Karpas-422 (cell line): ENCODE measurements at regions not wholly inside any gene's neighbourhood (a gene's known extent, or its start where the extent isn't known, plus 50 kb on each side); places are given as distances from the start of the nearest gene placed in this dataset.

Source experiments
- DNase-seq: peaks from one replicate; pipeline ENCODE4 v3.0.0-alpha.2; 2015
- H2AFZ ChIP-seq: fragments of 200-600 bp; sonication (generic); 2 replicates; pipeline ENCODE4 v1.6.1; 2014; ENCODE audit warnings: antibody characterized with exemption, low read length, mixed read lengths
- H3K27ac ChIP-seq: fragments of 200-600 bp; sonication (generic); 2 replicates; pipeline ENCODE4 v1.5.1; 2014; ENCODE audit warnings: mild to moderate bottlenecking, low read length, moderate library complexity
- H3K27me3 ChIP-seq: fragments of 200-600 bp; sonication (generic); 2 replicates; pipeline ENCODE4 v1.6.1; 2014; ENCODE audit warnings: low read length, mixed read lengths
- H3K36me3 ChIP-seq: fragments of 200-600 bp; sonication (generic); 2 replicates; pipeline ENCODE4 v1.6.1; 2014; ENCODE audit warnings: low read length, mixed read lengths; ENCODE audit not compliant: insufficient read depth
- H3K4me1 ChIP-seq: fragments of 200-600 bp; sonication (generic); 2 replicates; pipeline ENCODE4 v1.6.1; 2014; ENCODE audit warnings: mild to moderate bottlenecking, low read length, mixed read lengths
- H3K4me2 ChIP-seq: fragments of 200-600 bp; sonication (generic); 2 replicates; pipeline ENCODE4 v1.6.1; 2014; ENCODE audit warnings: low read length, low read depth, mild to moderate bottlenecking; ENCODE audit not compliant: poor library complexity, severe bottlenecking
- H3K4me3 ChIP-seq: fragments of 200-600 bp; sonication (generic); 2 replicates; pipeline ENCODE4 v1.5.1; 2014; ENCODE audit warnings: mild to moderate bottlenecking, antibody characterized with exemption, low read length, mixed read lengths
- H3K79me2 ChIP-seq: fragments of 200-600 bp; sonication (generic); 2 replicates; pipeline ENCODE4 v1.6.1; 2014; ENCODE audit warnings: mild to moderate bottlenecking, low read length, mixed read lengths
- H3K9ac ChIP-seq: fragments of 200-600 bp; sonication (generic); 2 replicates; pipeline ENCODE4 v1.6.0; 2014; ENCODE audit warnings: low read length
- H3K9me2 ChIP-seq: fragments of 200-600 bp; sonication (generic), shearing (Covaris generic); replicated peaks from 2 replicates; pipeline ENCODE4 v1.6.0; 2014; ENCODE audit warnings: mild to moderate bottlenecking, low read length, moderate library complexity; ENCODE audit not compliant: insufficient read depth
- H3K9me3 ChIP-seq: fragments of 300-700, 200-600 bp; sonication (generic); 2 replicates; pipeline ENCODE4 v1.6.1; 2014; ENCODE audit warnings: low read length, mixed read lengths
- H4K20me1 ChIP-seq: fragments of 200-600 bp; sonication (generic); 2 replicates; pipeline ENCODE4 v1.6.1; 2014; ENCODE audit warnings: mild to moderate bottlenecking, antibody characterized with exemption, low read length, low read depth; ENCODE audit not compliant: insufficient read depth

DNA sequence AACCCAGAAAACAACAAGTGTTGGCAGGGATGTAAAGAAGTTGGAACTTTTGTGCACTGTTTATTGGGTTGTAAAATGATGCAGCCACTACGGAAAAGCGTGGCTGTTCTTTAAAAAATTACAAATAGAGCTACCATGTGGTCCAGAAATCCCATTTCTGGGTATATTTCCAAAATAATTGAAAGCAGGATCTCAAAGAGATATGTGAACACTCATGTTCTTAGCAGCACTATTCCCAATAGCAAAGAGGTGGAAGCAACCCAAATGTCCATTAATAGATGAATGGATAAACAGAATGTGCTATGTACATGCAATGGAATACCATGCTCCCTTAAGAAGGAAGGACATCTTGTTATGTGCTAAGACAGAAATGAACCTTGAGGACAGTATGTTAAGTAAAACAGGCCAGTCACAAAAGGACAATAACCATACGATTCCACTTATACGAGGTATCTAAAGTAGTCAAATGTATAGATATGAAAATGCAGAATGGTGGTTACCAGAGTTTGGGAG lies 249.5 kb downstream of the PHLDA1 start:
- Histone ChIP-seq H3K4me3 (no peak overlapping the region), H3K9me2 (no peaks in the 10 kb centered on the region), H3K27me3 (0 out of 2 replicates have a peak, but pooled peaks cover 3% of the 10 kb centered on the region), H3K9ac (no peak overlapping the region), H4K20me1 (no peaks in the 10 kb centered on the region), H3K79me2 (no peaks in the 10 kb centered on the region), H2AFZ (no peak overlapping the region), H3K4me2 (no peak overlapping the region), H3K9me3 (no peaks in the 10 kb centered on the region), H3K36me3 (no peaks in the 10 kb centered on the region), H3K27ac (no peak overlapping the region), H3K4me1 (peaks cover 11% of the 10 kb centered on the region)
- no peak for DNase-seq

DNA sequence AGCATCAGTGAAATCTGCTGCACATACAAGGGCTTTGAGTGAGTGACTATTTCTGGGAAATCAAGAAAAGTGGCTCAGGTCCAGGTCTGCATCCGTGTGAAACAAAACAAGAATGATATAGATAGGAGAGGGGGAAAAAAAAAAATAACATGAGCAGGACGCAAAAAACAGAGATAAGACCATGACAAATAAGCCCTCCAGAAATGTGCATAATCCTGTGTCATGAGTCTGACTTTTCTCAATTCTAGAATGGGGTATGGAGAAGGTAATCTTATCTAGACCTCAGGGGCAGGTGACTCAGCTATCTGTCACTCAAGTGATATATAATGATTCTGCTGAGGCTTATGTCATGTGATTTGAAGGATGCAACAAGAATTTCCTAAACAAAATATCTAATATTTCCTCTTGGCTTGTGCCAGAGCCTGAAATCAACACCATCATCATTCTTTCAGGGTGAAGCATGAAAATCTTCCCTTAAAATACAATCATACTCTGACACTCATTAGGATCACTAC lies 250.0 kb downstream of the PHLDA1 start:
- no peaks in the 10 kb centered on the region for H3K9me2 ChIP-seq
- H4K20me1 ChIP-seq = no peaks in the 10 kb centered on the region
- no peaks in the 10 kb centered on the region for H3K9me3 ChIP-seq
- 0 out of 2 replicates have a peak, but pooled peaks cover 3% of the 10 kb centered on the region for H3K27me3 ChIP-seq
- no peaks in the 10 kb centered on the region for H3K36me3 ChIP-seq
- DNase-seq = no peak
- no peak overlapping the region for H2AFZ ChIP-seq
- H3K4me1 ChIP-seq = peaks cover 11% of the 10 kb centered on the region
- no peaks in the 10 kb centered on the region for H3K79me2 ChIP-seq
- H3K27ac ChIP-seq = no peak overlapping the region
- peak overlapping the region; percentile 5 for H3K4me2 ChIP-seq
- no peak overlapping the region for H3K9ac ChIP-seq
- no peak overlapping the region for H3K4me3 ChIP-seq

DNA sequence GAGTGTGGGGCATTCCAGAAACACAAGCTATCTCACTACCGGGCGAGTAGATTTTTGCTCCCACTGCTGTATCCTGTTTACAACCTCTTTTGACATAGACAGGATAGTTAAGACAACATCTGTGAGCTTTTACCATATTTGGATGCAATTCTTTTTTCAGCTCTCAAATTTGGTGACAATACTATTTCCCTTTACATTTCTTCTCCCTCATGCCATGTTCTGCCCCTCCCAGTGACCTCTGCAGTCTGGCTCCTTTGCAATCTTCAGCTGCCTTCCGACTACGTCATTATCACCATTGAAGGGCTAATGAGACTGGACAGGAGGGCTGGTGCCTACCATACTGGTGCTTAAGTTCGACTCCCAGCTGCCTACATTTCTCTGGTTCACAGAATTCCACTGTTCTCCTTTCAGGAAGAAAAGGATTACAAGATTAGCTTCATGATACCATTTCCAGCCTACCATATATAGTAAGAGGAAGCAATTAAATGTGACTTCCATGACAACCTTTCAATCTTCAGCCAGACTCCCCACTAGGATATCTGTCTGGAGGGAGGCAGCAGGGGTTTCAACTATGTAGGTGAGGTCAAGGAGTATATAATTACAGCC lies 251.6 kb downstream of the PHLDA1 start:
- Histone ChIP-seq H3K4me2 (no peak overlapping the region), H4K20me1 (no peaks in the 10 kb centered on the region), H3K9ac (no peak overlapping the region), H2AFZ (no peak overlapping the region), H3K79me2 (no peaks in the 10 kb centered on the region), H3K4me3 (no peak overlapping the region), H3K27ac (no peak overlapping the region), H3K27me3 (0 out of 2 replicates have a peak, but pooled peaks cover 3% of the 10 kb centered on the region), H3K4me1 (peaks cover 21% of the 10 kb centered on the region), H3K9me2 (no peaks in the 10 kb centered on the region), H3K9me3 (no peaks in the 10 kb centered on the region), H3K36me3 (no peaks in the 10 kb centered on the region)
- no peak for DNase-seq

DNA sequence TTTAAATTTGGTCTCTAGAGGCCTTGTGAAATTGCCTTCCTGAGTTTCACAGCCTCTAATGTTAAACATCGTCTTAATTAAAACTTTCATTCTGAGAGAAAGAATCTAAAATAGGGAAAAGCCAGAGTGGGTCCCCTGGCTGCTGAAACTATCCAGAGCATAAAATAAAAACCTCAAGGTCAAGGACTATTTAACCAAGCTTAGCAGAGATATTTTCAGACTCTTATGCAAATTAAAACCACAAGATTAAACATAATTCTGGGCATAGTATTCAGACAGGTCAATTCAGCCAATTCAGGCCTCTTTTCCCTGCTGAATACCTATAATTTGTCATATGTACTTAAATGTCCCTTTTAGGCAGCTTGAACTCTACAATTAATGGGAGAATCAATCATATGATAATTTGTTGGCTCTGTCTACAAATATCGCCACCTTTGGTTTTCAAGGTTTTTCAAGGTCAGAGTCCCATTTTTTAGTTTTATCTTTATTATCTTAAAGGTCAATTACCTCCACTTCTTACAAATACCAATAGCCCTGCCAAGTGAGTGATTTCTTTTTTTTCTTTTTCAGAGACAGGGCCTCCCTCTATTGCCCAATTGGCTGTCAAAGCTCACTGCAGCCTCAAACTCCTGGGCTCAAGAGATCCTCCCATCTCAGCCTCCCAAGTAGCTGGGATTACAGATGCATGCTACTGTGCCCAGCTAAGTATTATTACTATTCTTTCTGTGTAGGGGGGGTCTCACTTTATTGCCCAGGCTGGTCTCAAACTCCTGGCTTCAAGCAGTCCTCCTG lies 257.1 kb downstream of the PHLDA1 start:
- no peaks in the 10 kb centered on the region for H4K20me1 ChIP-seq
- H3K4me1 ChIP-seq = peaks cover 35% of the 10 kb centered on the region
- H3K4me2 ChIP-seq = peak overlapping the region; percentile 69
- no peak overlapping the region for H3K9ac ChIP-seq
- H3K9me3 ChIP-seq = no peaks in the 10 kb centered on the region
- H3K79me2 ChIP-seq = no peaks in the 10 kb centered on the region
- H3K36me3 ChIP-seq = no peaks in the 10 kb centered on the region
- no peaks in the 10 kb centered on the region for H3K27me3 ChIP-seq
- H3K4me3 ChIP-seq = peak overlapping the region; percentile 39; the same call in 1 of the 2 replicates
- peak; percentile 75 for DNase-seq
- no peaks in the 10 kb centered on the region for H3K9me2 ChIP-seq
- H2AFZ ChIP-seq = no peak overlapping the region
- peak overlapping the region; percentile 52 for H3K27ac ChIP-seq

DNA sequence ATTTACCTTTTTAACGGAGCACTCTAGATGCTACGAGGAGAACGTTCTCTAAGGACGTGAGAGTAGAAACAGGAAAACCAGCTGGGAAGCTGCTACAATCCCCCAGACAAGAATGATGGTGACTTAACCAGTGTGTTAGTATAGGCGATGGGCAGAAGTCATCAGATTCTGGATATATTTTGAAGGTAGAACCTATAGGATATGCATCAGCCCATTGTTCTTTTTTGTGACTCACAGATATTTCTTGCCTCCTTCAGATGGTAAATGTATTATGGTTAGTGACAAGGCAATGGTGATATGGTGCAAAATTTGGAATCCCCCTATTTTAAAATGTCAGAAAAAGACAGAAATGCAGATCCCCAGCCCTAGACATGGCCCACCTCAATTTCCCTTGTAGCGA lies 258.2 kb downstream of the PHLDA1 start:
- 0 out of 2 replicates have a peak overlapping the region, but pooled peaks have one; percentile 52 for H3K27ac ChIP-seq
- no peaks in the 10 kb centered on the region for H3K27me3 ChIP-seq
- no peaks in the 10 kb centered on the region for H3K9me2 ChIP-seq
- no peaks in the 10 kb centered on the region for H3K9me3 ChIP-seq
- peak overlapping the region; percentile 69 for H3K4me2 ChIP-seq
- no peak overlapping the region for H2AFZ ChIP-seq
- H3K79me2 ChIP-seq = no peaks in the 10 kb centered on the region
- peaks cover 35% of the 10 kb centered on the region for H3K4me1 ChIP-seq
- H3K9ac ChIP-seq = no peak overlapping the region
- H4K20me1 ChIP-seq = no peaks in the 10 kb centered on the region
- H3K4me3 ChIP-seq = no peak overlapping the region
- no peaks in the 10 kb centered on the region for H3K36me3 ChIP-seq
- no peak for DNase-seq

DNA sequence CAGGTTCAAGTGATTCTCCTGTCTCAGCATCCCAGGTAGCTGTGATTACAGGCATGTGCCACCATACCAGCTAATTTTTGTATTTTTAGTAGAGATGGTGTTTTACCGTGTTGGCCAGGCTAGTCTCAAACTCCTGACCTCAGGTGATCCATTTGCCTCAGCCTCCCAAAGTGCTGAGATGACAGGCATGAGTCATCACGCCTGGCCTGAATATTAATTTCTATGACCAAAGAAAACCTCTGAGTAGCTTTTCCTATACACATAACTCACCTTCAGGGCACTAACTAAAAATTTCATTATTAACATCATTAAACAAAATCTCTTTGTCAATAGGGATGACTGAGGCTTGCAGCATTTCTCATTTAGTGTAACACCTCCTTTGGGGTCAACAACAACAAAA lies 259.6 kb upstream of the KRR1 start:
- Histone ChIP-seq H3K4me3 (no peak overlapping the region), H4K20me1 (no peaks in the 10 kb centered on the region), H3K27ac (no peak overlapping the region), H3K9me2 (no peaks in the 10 kb centered on the region), H3K79me2 (no peaks in the 10 kb centered on the region), H3K4me1 (peaks cover 34% of the 10 kb centered on the region), H2AFZ (no peak overlapping the region), H3K4me2 (no peak overlapping the region), H3K36me3 (no peaks in the 10 kb centered on the region), H3K27me3 (no peaks in the 10 kb centered on the region), H3K9me3 (no peaks in the 10 kb centered on the region), H3K9ac (no peak overlapping the region)
- DNase-seq = no peak

DNA sequence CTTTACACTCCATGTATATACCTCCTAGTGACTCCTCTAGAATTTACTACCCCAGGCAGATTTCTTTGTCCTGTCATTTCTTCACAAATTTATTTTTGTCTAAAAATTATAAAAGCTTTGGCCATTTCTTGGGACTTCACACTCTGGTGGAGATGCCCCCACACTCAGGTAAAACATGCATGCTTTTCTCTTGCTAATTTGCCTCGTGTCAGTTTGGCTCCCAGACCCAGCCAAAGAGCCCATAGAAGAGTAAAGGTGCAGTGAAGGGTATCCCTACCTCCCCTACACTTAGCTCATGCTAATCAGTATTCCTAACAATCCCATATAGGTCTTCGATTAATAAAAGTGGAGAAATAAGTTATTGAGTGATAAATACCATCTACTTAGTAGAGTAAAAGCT lies 256.5 kb upstream of the KRR1 start:
- DNase-seq = no peak
- Histone ChIP-seq H3K4me3 (no peak overlapping the region), H3K4me2 (no peak overlapping the region), H3K9ac (no peak overlapping the region), H3K27ac (no peak overlapping the region), H3K4me1 (peaks cover 17% of the 10 kb centered on the region), H3K79me2 (no peaks in the 10 kb centered on the region), H3K9me3 (no peaks in the 10 kb centered on the region), H3K27me3 (no peaks in the 10 kb centered on the region), H4K20me1 (no peaks in the 10 kb centered on the region), H2AFZ (no peak overlapping the region), H3K9me2 (no peaks in the 10 kb centered on the region), H3K36me3 (no peaks in the 10 kb centered on the region)
